ENCODE measurements at regions not wholly inside any gene's neighbourhood (a gene's known extent, or its start where the extent isn't known, plus 50 kb on each side); places are given as distances from the start of the nearest gene placed in this dataset.

DNA sequence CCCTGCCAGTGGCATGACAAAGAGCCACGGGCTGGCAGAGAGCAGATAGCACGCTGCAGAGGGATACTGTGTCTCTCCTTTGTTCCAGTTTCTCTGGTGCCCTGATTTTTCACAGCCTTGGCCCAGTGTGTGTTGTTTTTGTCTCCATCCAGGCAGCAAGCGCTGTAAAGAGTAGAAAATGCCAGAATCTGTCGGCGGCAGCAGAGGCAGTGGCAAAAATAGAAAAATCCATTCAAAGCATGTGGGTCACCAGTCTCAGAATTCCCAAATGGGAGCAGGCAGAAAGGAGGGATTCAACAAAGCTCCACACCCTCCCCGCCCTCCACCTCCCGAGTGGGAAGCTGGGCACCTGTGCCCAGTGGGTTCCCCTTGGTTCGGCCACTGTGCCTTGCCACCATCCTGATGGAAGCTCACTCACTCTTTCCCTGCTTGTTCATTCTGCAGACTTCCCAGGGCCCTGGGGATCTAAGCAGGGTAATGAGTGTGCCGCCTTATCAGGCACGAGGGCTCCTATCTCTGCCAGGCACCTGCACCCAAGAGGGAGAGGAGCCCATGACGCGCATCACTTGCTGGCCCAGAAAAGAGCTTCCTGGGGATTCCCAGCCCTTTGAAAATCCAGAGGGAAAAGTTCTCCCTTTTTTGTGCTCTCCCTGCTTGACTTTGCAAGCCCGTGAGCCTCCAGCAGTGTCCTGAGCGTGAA lies 416.9 kb downstream of the IRS2 start:
- no peak overlapping the region for H3K4me3 ChIP-seq
- TF ChIP-seq POLR2A (IDR thresholded peaks at IDR 0.05): no peak
- TF ChIP-seq, protein P1, sequence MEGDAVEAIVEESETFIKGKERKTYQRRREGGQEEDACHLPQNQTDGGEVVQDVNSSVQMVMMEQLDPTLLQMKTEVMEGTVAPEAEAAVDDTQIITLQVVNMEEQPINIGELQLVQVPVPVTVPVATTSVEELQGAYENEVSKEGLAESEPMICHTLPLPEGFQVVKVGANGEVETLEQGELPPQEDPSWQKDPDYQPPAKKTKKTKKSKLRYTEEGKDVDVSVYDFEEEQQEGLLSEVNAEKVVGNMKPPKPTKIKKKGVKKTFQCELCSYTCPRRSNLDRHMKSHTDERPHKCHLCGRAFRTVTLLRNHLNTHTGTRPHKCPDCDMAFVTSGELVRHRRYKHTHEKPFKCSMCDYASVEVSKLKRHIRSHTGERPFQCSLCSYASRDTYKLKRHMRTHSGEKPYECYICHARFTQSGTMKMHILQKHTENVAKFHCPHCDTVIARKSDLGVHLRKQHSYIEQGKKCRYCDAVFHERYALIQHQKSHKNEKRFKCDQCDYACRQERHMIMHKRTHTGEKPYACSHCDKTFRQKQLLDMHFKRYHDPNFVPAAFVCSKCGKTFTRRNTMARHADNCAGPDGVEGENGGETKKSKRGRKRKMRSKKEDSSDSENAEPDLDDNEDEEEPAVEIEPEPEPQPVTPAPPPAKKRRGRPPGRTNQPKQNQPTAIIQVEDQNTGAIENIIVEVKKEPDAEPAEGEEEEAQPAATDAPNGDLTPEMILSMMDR (IDR thresholded peaks at IDR 0.05): no peak
- H3K36me3 ChIP-seq (replicated peaks in 1 of 2; ENCODE audit: insufficient read depth in 1 of 2, low read depth in 2 of 2): no peaks in the 10 kb centered on the region
- H3K27me3 ChIP-seq: no peaks in the 10 kb centered on the region
- WGBS, 2 donors: 55 to 61% methylated on average over 12 to 14 of the region's 14 CpGs
- H3K4me1 ChIP-seq: no peaks in the 10 kb centered on the region
- no peak overlapping the region for H3K27ac ChIP-seq
- ATAC-seq: no peak
- intact Hi-C loops (cut with DNase I): no loop called here
- DNase-seq: no peak
- H3K9me3 ChIP-seq: no peaks in the 10 kb centered on the region

DNA sequence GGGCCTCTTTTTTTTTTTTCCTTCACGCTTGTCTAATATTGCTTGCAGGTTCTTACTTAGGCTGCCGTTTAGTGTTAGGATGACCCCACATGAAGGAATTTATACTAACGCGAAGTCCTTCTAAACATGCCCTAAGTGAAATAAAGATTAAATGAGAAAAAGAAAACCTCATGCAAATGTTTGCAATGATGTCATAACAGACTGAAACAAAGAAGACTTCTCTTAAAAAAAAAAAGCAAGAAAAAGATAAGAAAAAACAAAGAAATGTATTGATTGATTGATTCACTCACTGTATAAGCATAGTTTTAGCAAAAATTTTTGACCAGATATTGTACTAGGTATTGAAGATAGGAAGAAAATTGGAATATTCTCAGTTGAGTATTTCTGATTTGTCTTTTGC lies 418.2 kb downstream of the IRS2 start:
- ATAC-seq (no peak), DNase-seq (no peak)
- H3K9me3 ChIP-seq: no peaks in the 10 kb centered on the region
- H3K4me3 ChIP-seq: no peak overlapping the region
- H3K4me1 ChIP-seq: no peaks in the 10 kb centered on the region
- TF ChIP-seq POLR2A (IDR thresholded peaks at IDR 0.05): no peak
- TF ChIP-seq, protein P1 (IDR thresholded peaks at IDR 0.05): no peak
- intact Hi-C loops (cut with DNase I): no loop called here
- WGBS, 2 donors: 74 to 77% methylated on average over 4 of the region's 4 CpGs
- H3K27ac ChIP-seq: no peak overlapping the region
- H3K27me3 ChIP-seq: no peaks in the 10 kb centered on the region
- H3K36me3 ChIP-seq (replicated peaks in 1 of 2; ENCODE audit: insufficient read depth in 1 of 2, low read depth in 2 of 2): no peaks in the 10 kb centered on the region

DNA sequence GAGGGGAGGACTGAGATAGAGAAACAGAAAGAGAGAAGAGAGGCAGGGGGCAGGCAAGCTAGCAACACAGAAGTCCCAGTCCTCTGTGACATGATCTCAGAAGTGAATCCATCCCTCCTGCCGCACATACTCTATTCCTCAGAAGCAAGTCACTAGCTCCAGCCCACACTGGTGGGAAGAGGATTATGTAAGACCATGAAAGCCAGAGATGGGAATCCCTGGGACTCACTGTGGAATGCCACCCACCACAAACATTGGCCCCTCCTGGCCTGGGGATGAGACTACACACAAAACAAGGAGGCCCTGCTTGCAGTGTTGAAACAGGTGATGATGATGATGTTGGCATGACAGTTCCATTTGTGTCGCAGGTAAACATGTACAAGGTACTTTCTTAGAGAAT lies 419.9 kb downstream of the IRS2 start:
- Histone ChIP-seq H3K27me3 (no peaks in the 10 kb centered on the region), H3K4me1 (no peaks in the 10 kb centered on the region), H3K4me3 (no peak overlapping the region), H3K9me3 (no peaks in the 10 kb centered on the region), H3K36me3 (replicated peaks in 1 of 2; ENCODE audit: insufficient read depth in 1 of 2, low read depth in 2 of 2) (no peaks in the 10 kb centered on the region), H3K27ac (no peak overlapping the region)
- intact Hi-C loops (cut with DNase I): no loop called here
- WGBS, 2 donors: 87 to 93% methylated on average over 2 of the region's 2 CpGs
- TF ChIP-seq, protein P1 (IDR thresholded peaks at IDR 0.05): no peak
- TF ChIP-seq POLR2A (IDR thresholded peaks at IDR 0.05): no peak
- ATAC-seq: no peak
- no peak for DNase-seq

- Histone ChIP-seq H3K27me3 (no peaks in the 10 kb centered on the region), H3K27ac (no peak overlapping the region), H3K9me3 (no peaks in the 10 kb centered on the region), H3K4me1 (no peaks in the 10 kb centered on the region), H3K36me3 (replicated peaks in 1 of 2; ENCODE audit: insufficient read depth in 1 of 2, low read depth in 2 of 2) (no peaks in the 10 kb centered on the region), H3K4me3 (no peak overlapping the region)
- intact Hi-C loops (cut with DNase I): no loop called here
- DNase-seq (no peak), ATAC-seq (no peak)
- no peak for TF ChIP-seq POLR2A (IDR thresholded peaks at IDR 0.05)
- TF ChIP-seq, protein P1 (IDR thresholded peaks at IDR 0.05): no peak
- 69 to 76% methylated on average over 6 of the region's 6 CpGs for WGBS, 2 donors
These were observed 423.0 kb downstream of the IRS2 start for GRCh38 chr13:109363431-109363830.

DNA sequence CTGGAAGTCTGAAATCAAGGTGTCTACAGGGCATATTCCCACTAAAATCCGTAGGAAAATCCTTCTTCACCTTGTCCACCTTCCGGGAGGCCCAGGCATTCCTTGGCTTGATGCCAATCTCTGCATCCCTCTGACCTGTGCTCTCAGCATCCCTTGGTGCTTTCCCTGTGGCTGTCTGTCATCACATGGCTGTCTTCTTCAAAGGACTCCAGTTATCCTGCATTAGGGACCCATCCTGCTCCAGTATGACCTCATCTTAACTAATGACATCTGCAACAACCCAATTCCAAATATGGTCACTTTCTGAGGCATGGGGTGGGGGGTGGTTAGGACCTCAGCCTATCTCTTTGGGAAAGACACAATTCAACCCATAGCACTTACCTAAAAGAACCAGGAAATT lies 423.8 kb downstream of the IRS2 start:
- 34 to 38% methylated on average over 2 of the region's 2 CpGs for WGBS, 2 donors
- Histone ChIP-seq H3K4me1 (no peaks in the 10 kb centered on the region), H3K27ac (no peak overlapping the region), H3K4me3 (no peak overlapping the region), H3K27me3 (no peaks in the 10 kb centered on the region), H3K9me3 (no peaks in the 10 kb centered on the region), H3K36me3 (replicated peaks in 1 of 2; ENCODE audit: insufficient read depth in 1 of 2, low read depth in 2 of 2) (no peaks in the 10 kb centered on the region)
- intact Hi-C loops (cut with DNase I): no loop called here
- no peak for TF ChIP-seq POLR2A (IDR thresholded peaks at IDR 0.05)
- TF ChIP-seq, protein P1 (IDR thresholded peaks at IDR 0.05): no peak
- ATAC-seq (no peak), DNase-seq (no peak)
